HepG2 (cell line): ENCODE measurements at regions not wholly inside any gene's neighbourhood (a gene's known extent, or its start where the extent isn't known, plus 50 kb on each side); places are given as distances from the start of the nearest gene placed in this dataset.

Experiments used
- DNMT3B ChIP-seq: conservative IDR thresholded peaks from 2 replicates; pipeline ENCODE4 v1.6.1; 2016; ENCODE audit warnings: missing biosample characterization, control low read depth
- GLI4 ChIP-seq: sonication (generic); formaldehyde crosslinking; IDR thresholded peaks from 2 replicates; pipeline ENCODE4 v1.5.1; 2020; ENCODE audit warnings: missing genetic modification reagents, mild to moderate bottlenecking, moderate library complexity, borderline replicate concordance
- MTA1 ChIP-seq: sonication (generic); formaldehyde crosslinking; IDR thresholded peaks from 2 replicates; pipeline ENCODE4 v1.4.0; 2020; ENCODE audit warnings: missing genetic modification reagents, mild to moderate bottlenecking, borderline replicate concordance
- MXD4 ChIP-seq: IDR thresholded peaks from 2 replicates; pipeline ENCODE4 v1.6.1; 2016; ENCODE audit warnings: mild to moderate bottlenecking, missing biosample characterization, missing genetic modification reagents
- ZMYM4 ChIP-seq: sonication (generic); formaldehyde crosslinking; IDR thresholded peaks from 2 replicates; pipeline ENCODE4 v1.8.1; 2023; ENCODE audit warnings: mild to moderate bottlenecking, missing genetic modification reagents
- ZNF138 ChIP-seq: sonication (generic); formaldehyde crosslinking; IDR thresholded peaks from 2 replicates; pipeline ENCODE4 v1.5.0; 2020; ENCODE audit warnings: mild to moderate bottlenecking, low read depth, missing genetic modification reagents
- ZNF260 ChIP-seq: sonication (generic); formaldehyde crosslinking; IDR thresholded peaks from 2 replicates; pipeline ENCODE4 v1.4.0; 2020; ENCODE audit warnings: missing genetic modification reagents, low read depth, mild to moderate bottlenecking, borderline replicate concordance
- ZNF547 ChIP-seq: sonication (generic); formaldehyde crosslinking; IDR thresholded peaks from 2 replicates; pipeline ENCODE4 v1.5.1; 2020; ENCODE audit warnings: mild to moderate bottlenecking, missing genetic modification reagents
- TF ChIP-seq, protein P1 (sequence below): sonication (generic); formaldehyde crosslinking; IDR thresholded peaks from 2 replicates; pipeline ENCODE4 v1.5.0; 2020; ENCODE audit warnings: missing genetic modification reagents
- TF ChIP-seq, protein P2 (sequence below): IDR thresholded peaks from 2 replicates; pipeline ENCODE4 v1.6.1; 2012; ENCODE audit warnings: low read depth, low read length, improper control_type of control experiment
- TF ChIP-seq, protein P3 (sequence below): sonication (generic); formaldehyde crosslinking; IDR thresholded peaks from 2 replicates; pipeline ENCODE4 v1.4.0; 2020; ENCODE audit warnings: low read depth, mild to moderate bottlenecking, missing genetic modification reagents
- TF ChIP-seq, protein P4 (sequence below): IDR thresholded peaks from 2 replicates; pipeline ENCODE4 v1.6.1; 2016; ENCODE audit warnings: low read depth
- TF ChIP-seq, protein P5 (sequence below): sonication (generic); formaldehyde crosslinking; conservative IDR thresholded peaks from 2 replicates; pipeline ENCODE4 v1.8.0; 2022; ENCODE audit warnings: low read depth, missing genetic modification reagents
- TF ChIP-seq, protein P6 (sequence below): IDR thresholded peaks from 2 replicates; pipeline ENCODE4 v1.6.1; 2016; ENCODE audit warnings: low read depth, control low read depth
- TF ChIP-seq, protein P7 (sequence below): sonication (generic); formaldehyde crosslinking; IDR thresholded peaks from 2 replicates; pipeline ENCODE4 v1.4.0; 2020; ENCODE audit warnings: mild to moderate bottlenecking, low read depth, missing genetic modification reagents
- TF ChIP-seq, protein P8 (sequence below): sonication (generic); formaldehyde crosslinking; IDR thresholded peaks from 2 replicates; pipeline ENCODE4 v1.8.1; 2023; ENCODE audit warnings: mild to moderate bottlenecking, moderate library complexity, missing genetic modification reagents
- TF ChIP-seq, protein P9 (sequence below): sonication (generic); formaldehyde crosslinking; IDR thresholded peaks from 2 replicates; pipeline ENCODE4 v1.5.0; 2020; ENCODE audit warnings: mild to moderate bottlenecking, missing genetic modification reagents, moderate library complexity

DNA sequence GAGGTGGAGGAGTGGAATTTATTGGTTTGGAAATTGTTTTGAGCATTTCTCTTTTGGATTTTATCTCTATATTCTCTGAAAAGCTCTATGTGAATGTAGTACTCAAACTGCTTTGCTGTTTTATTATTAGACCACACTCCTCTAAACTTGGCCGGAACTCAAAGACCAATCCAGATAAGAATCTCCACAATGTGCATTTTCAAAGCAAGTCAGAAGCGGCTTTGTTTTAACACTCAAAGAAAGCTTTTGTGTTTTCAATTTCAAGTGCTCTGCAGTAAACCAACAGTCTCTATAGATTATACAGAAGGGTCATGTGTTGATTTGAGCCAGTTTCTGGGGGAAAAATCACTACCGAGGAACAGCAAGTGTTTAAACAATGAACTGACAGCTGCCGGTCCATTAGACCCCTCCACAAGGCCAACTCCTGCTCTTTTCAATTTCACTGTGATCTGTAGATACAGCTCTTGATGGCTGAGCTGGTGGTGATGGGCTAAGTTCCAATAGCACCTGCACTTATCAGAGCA, 79.4 kb downstream of the FTHL17 start (continued):
- TF ChIP-seq, protein P1, sequence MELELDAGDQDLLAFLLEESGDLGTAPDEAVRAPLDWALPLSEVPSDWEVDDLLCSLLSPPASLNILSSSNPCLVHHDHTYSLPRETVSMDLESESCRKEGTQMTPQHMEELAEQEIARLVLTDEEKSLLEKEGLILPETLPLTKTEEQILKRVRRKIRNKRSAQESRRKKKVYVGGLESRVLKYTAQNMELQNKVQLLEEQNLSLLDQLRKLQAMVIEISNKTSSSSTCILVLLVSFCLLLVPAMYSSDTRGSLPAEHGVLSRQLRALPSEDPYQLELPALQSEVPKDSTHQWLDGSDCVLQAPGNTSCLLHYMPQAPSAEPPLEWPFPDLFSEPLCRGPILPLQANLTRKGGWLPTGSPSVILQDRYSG (CRISPR knock-in tag) = no peak
- TF ChIP-seq, protein P2, sequence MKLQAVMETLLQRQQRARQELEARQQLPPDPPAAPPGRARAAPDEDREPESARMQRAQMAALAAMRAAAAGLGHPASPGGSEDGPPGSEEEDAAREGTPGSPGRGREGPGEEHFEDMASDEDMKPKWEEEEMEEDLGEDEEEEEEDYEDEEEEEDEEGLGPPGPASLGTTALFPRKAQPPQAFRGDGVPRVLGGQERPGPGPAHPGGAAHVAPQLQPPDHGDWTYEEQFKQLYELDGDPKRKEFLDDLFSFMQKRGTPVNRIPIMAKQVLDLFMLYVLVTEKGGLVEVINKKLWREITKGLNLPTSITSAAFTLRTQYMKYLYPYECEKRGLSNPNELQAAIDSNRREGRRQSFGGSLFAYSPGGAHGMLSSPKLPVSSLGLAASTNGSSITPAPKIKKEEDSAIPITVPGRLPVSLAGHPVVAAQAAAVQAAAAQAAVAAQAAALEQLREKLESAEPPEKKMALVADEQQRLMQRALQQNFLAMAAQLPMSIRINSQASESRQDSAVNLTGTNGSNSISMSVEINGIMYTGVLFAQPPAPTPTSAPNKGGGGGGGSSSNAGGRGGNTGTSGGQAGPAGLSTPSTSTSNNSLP = no peak
- TF ChIP-seq MTA1 (CRISPR knock-in tag) (no peak), DNMT3B (CRISPR knock-in tag) (no peak), MXD4 (CRISPR knock-in tag) (no peak), GLI4 (CRISPR knock-in tag) (no peak), ZNF547 (CRISPR knock-in tag) (no peak), ZNF260 (no peak), ZMYM4 (CRISPR knock-in tag) (peak; percentile 53; the same call in 1 of the 2 replicates), ZNF138 (CRISPR knock-in tag) (no peak)
- TF ChIP-seq, protein P3, sequence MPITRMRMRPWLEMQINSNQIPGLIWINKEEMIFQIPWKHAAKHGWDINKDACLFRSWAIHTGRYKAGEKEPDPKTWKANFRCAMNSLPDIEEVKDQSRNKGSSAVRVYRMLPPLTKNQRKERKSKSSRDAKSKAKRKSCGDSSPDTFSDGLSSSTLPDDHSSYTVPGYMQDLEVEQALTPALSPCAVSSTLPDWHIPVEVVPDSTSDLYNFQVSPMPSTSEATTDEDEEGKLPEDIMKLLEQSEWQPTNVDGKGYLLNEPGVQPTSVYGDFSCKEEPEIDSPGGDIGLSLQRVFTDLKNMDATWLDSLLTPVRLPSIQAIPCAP (CRISPR knock-in tag) = no peak
- TF ChIP-seq, protein P4, sequence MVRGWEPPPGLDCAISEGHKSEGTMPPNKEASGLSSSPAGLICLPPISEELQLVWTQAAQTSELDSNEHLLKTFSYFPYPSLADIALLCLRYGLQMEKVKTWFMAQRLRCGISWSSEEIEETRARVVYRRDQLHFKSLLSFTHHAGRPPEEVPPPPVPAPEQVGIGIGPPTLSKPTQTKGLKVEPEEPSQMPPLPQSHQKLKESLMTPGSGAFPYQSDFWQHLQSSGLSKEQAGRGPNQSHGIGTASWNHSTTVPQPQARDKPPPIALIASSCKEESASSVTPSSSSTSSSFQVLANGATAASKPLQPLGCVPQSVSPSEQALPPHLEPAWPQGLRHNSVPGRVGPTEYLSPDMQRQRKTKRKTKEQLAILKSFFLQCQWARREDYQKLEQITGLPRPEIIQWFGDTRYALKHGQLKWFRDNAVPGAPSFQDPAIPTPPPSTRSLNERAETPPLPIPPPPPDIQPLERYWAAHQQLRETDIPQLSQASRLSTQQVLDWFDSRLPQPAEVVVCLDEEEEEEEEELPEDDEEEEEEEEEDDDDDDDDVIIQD (CRISPR knock-in tag) = 0 out of 2 replicates have a peak, but pooled peaks have one; percentile 40
- TF ChIP-seq, protein P5, sequence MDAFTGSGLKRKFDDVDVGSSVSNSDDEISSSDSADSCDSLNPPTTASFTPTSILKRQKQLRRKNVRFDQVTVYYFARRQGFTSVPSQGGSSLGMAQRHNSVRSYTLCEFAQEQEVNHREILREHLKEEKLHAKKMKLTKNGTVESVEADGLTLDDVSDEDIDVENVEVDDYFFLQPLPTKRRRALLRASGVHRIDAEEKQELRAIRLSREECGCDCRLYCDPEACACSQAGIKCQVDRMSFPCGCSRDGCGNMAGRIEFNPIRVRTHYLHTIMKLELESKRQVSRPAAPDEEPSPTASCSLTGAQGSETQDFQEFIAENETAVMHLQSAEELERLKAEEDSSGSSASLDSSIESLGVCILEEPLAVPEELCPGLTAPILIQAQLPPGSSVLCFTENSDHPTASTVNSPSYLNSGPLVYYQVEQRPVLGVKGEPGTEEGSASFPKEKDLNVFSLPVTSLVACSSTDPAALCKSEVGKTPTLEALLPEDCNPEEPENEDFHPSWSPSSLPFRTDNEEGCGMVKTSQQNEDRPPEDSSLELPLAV (CRISPR knock-in tag) = no peak
- TF ChIP-seq, protein P6, sequence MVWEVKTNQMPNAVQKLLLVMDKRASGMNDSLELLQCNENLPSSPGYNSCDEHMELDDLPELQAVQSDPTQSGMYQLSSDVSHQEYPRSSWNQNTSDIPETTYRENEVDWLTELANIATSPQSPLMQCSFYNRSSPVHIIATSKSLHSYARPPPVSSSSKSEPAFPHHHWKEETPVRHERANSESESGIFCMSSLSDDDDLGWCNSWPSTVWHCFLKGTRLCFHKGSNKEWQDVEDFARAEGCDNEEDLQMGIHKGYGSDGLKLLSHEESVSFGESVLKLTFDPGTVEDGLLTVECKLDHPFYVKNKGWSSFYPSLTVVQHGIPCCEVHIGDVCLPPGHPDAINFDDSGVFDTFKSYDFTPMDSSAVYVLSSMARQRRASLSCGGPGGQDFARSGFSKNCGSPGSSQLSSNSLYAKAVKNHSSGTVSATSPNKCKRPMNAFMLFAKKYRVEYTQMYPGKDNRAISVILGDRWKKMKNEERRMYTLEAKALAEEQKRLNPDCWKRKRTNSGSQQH (CRISPR knock-in tag) = no peak
- TF ChIP-seq, protein P7, sequence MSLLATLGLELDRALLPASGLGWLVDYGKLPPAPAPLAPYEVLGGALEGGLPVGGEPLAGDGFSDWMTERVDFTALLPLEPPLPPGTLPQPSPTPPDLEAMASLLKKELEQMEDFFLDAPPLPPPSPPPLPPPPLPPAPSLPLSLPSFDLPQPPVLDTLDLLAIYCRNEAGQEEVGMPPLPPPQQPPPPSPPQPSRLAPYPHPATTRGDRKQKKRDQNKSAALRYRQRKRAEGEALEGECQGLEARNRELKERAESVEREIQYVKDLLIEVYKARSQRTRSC (CRISPR knock-in tag) = no peak
- TF ChIP-seq, protein P8, sequence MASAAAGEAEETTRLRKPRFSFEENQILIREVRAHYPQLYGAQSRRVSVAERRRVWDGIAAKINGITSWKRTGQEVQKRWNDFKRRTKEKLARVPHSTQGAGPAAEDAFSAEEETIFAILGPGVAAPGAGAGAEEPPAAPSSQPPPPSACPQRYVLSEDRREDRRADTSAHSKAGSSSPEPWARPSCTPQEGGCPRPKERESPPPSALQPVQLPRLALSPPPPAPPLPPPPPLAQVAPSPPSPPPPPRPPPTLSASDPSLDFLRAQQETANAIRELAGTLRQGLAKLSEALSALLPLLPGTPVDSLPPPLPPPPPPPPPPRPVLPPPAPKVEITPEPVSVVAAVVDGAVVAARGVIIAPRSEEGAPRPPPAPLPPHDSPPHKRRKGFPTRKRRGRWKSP (CRISPR knock-in tag) = no peak
- TF ChIP-seq, protein P9, sequence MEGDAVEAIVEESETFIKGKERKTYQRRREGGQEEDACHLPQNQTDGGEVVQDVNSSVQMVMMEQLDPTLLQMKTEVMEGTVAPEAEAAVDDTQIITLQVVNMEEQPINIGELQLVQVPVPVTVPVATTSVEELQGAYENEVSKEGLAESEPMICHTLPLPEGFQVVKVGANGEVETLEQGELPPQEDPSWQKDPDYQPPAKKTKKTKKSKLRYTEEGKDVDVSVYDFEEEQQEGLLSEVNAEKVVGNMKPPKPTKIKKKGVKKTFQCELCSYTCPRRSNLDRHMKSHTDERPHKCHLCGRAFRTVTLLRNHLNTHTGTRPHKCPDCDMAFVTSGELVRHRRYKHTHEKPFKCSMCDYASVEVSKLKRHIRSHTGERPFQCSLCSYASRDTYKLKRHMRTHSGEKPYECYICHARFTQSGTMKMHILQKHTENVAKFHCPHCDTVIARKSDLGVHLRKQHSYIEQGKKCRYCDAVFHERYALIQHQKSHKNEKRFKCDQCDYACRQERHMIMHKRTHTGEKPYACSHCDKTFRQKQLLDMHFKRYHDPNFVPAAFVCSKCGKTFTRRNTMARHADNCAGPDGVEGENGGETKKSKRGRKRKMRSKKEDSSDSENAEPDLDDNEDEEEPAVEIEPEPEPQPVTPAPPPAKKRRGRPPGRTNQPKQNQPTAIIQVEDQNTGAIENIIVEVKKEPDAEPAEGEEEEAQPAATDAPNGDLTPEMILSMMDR (CRISPR knock-in tag) = no peak
